Bronchial epithelial cell (primary cell): ENCODE measurements at regions not wholly inside any gene's neighbourhood (a gene's known extent, or its start where the extent isn't known, plus 50 kb on each side); places are given as distances from the start of the nearest gene placed in this dataset.

Experiments used
- DNase-seq: peaks from one replicate; pipeline ENCODE4 v3.0.0-alpha.2; 2010; ENCODE audit warnings: low read depth
- FAIRE-seq: peaks from 2 replicates; lab custom pipeline; 2011; peaks lifted over from hg19 to GRCh38; lab: Jason Lieb, UNC
- H3K27me3 ChIP-seq: 2 replicates; pipeline ENCODE4 v1.5.1; 2011; ENCODE audit warnings: low read length; ENCODE audit not compliant: control insufficient read depth, insufficient read depth
- H3K36me3 ChIP-seq: 2 replicates; pipeline ENCODE4 v1.5.1; 2011; ENCODE audit warnings: low read length; ENCODE audit not compliant: control insufficient read depth, insufficient read depth
- H3K4me3 ChIP-seq: 2 replicates; pipeline ENCODE4 v1.5.1; 2011; ENCODE audit warnings: mild to moderate bottlenecking, low read depth, low read length, control low read depth
- TF ChIP-seq, protein P1 (sequence below): IDR thresholded peaks from 2 replicates; pipeline ENCODE4 v1.5.1; 2011; ENCODE audit warnings: mild to moderate bottlenecking, moderate library complexity, low read length, control low read depth, inconsistent platforms; ENCODE audit not compliant: insufficient read depth, severe bottlenecking

- TF ChIP-seq, protein P1, sequence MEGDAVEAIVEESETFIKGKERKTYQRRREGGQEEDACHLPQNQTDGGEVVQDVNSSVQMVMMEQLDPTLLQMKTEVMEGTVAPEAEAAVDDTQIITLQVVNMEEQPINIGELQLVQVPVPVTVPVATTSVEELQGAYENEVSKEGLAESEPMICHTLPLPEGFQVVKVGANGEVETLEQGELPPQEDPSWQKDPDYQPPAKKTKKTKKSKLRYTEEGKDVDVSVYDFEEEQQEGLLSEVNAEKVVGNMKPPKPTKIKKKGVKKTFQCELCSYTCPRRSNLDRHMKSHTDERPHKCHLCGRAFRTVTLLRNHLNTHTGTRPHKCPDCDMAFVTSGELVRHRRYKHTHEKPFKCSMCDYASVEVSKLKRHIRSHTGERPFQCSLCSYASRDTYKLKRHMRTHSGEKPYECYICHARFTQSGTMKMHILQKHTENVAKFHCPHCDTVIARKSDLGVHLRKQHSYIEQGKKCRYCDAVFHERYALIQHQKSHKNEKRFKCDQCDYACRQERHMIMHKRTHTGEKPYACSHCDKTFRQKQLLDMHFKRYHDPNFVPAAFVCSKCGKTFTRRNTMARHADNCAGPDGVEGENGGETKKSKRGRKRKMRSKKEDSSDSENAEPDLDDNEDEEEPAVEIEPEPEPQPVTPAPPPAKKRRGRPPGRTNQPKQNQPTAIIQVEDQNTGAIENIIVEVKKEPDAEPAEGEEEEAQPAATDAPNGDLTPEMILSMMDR: no peak
- no peak for FAIRE-seq
Observed at GRCh38 chr6:145506565-145506964, 228.8 kb downstream of the EPM2A start.

GRCh38 chr6:145507239-145507638 lies 228.1 kb downstream of the EPM2A start:
- TF ChIP-seq, protein P1: no peak
- FAIRE-seq (peak; percentile 58), DNase-seq (peak; percentile 74)
- no peaks in the 10 kb centered on the region for H3K27me3 ChIP-seq
- H3K4me3 ChIP-seq: no peak overlapping the region
- H3K36me3 ChIP-seq: no peaks in the 10 kb centered on the region

More at GRCh38 chr6:145506565-145506964, 228.8 kb downstream of the EPM2A start:
- no peak overlapping the region for H3K4me3 ChIP-seq
- no peaks in the 10 kb centered on the region for H3K36me3 ChIP-seq
- no peaks in the 10 kb centered on the region for H3K27me3 ChIP-seq
- no peak for DNase-seq

DNA sequence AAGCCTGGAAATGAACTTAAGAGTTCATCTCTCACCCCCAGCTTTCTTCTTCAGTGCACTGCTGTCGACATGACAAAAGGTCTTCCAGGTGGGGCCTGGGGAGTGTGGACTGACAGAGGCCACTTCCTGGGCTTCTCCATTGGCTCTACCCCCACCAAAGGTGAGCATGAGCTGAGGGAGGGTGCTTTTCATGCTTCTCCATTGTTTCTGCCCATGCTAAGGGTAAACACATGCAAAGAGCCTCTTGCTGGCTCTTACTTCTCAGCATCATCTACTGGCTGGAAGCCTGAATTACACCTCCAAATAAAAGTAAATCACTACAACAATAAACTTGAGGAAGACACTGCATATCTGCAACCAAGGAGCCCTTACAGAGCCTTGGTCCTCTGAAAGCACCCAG lies 227.2 kb downstream of the EPM2A start:
- peak; percentile 20 for DNase-seq
- TF ChIP-seq, protein P1: peak; percentile 33

GRCh38 chr6:145517492-145517891 lies 217.8 kb downstream of the EPM2A start:
- no peaks in the 10 kb centered on the region for H3K27me3 ChIP-seq
- TF ChIP-seq, protein P1: no peak
- DNase-seq (no peak), FAIRE-seq (no peak)
- H3K4me3 ChIP-seq: no peak overlapping the region
- H3K36me3 ChIP-seq: no peaks in the 10 kb centered on the region

More for the DNA sequence above, 227.2 kb downstream of the EPM2A start:
- no peaks in the 10 kb centered on the region for H3K27me3 ChIP-seq
- FAIRE-seq: no peak
- no peaks in the 10 kb centered on the region for H3K36me3 ChIP-seq
- H3K4me3 ChIP-seq: no peak overlapping the region

DNA sequence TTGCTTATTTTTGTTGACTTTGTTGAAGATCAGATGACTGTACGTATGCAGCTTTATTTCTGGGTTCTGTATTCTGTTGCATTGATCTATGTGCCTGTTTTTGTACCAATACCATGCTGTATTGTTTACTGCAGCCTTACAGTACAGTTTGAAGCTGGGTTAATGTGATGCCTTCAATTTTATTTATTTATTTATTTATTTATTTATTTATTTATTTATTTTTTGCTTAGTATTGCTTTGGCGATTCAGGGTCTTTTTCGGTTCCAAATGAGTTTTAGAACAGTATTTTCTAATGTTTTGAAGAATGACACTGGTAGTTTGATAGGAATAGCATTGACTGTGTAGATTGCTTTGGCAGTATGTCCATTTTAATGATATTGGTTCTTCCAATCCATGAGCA lies 210.3 kb downstream of the EPM2A start:
- no peaks in the 10 kb centered on the region for H3K36me3 ChIP-seq
- TF ChIP-seq, protein P1: no peak
- FAIRE-seq (no peak), DNase-seq (no peak)
- no peak overlapping the region for H3K4me3 ChIP-seq
- H3K27me3 ChIP-seq: no peaks in the 10 kb centered on the region

DNA sequence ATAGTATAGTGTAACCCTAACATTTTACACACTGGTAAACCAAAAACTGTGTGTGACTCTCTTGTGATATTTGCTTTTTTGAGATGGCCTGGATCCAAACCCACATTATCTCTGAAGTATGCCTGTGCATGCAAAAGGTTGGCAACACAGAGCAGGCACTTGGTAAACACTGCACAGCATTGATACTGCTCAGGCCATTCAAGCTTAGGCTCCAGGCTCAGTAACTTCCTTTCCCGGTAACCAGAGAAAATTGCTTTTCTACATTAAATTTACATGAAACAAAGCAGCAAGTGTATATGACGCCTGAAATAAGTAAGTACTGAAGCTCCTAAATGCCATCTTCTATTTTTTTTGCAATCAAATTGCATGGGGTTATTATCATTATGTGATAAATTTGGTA lies 205.7 kb downstream of the EPM2A start:
- Histone ChIP-seq H3K36me3 (no peaks in the 10 kb centered on the region), H3K4me3 (no peak overlapping the region), H3K27me3 (no peaks in the 10 kb centered on the region)
- TF ChIP-seq, protein P1: no peak
- DNase-seq: no peak
- FAIRE-seq: no peak
